Transverse colon (tissue), 4 donors: ENCODE measurements at regions not wholly inside any gene's neighbourhood (a gene's known extent, or its start where the extent isn't known, plus 50 kb on each side); places are given as distances from the start of the nearest gene placed in this dataset.

Experiments used
- DNase-seq: peaks from one replicate; pipeline ENCODE4 v3.0.0-alpha.2; 2019
- H3K27ac ChIP-seq, 4 donors: fragments of 200-600 bp; sonication (generic); 2 replicates each; pipeline ENCODE4 v1.5.1; 2016 to 2018; ENCODE audit warnings: inconsistent platforms in 4 of 4
- H3K27me3 ChIP-seq: fragments of 200-600 bp; sonication (generic); 2 replicates; pipeline ENCODE4 v1.5.1; 2017; ENCODE audit warnings: inconsistent platforms
- H3K36me3 ChIP-seq, 4 donors: fragments of 200-600 bp; sonication (generic); 2 replicates each; pipeline ENCODE4 v1.5.1; 2017 to 2019; ENCODE audit warnings: inconsistent platforms in 4 of 4
- H3K4me1 ChIP-seq, 4 donors: fragments of 200-600 bp; sonication (generic); 2 replicates each; pipeline ENCODE4 v1.5.1; 2017 to 2020; ENCODE audit warnings: inconsistent platforms in 4 of 4
- H3K4me3 ChIP-seq, 4 donors: fragments of 200-600 bp; sonication (generic); 1 replicate in 1 of 4; 2 replicates in 3 of 4; pipeline versions ENCODE4 v1.5.1 to v1.6.1; 2017 to 2019; ENCODE audit warnings: inconsistent platforms in 4 of 4
- H3K9me3 ChIP-seq, 2 donors: fragments of 200-600 bp; sonication (generic); 2 replicates each; pipeline ENCODE4 v1.5.1; 2017 to 2019; ENCODE audit warnings: inconsistent platforms in 2 of 2
- CTCF ChIP-seq, 5 experiments: fragments of 200-600 bp in 3 of 5; fragments of 450-650 bp in 2 of 5; sonication (generic) in 3 of 5; IDR thresholded peaks; 1 replicate in 2 of 5; 2 replicates in 3 of 5; pipeline ENCODE4 v1.5.1; 2016 to 2017; ENCODE audit warnings: antibody characterized with exemption in 5 of 5, inconsistent platforms in 3 of 5, mild to moderate bottlenecking in 2 of 5, moderate library complexity in 1 of 5
- EP300 ChIP-seq: sonication (generic); formaldehyde crosslinking; IDR thresholded peaks from one replicate; pipeline ENCODE4 v1.6.1; 2017; ENCODE audit warnings: antibody characterized with exemption, low read depth
- POLR2A ChIP-seq: fragments of 450-650 bp; IDR thresholded peaks from one replicate; pipeline ENCODE4 v1.6.1; 2016; ENCODE audit warnings: antibody characterized with exemption, mild to moderate bottlenecking, moderate library complexity
- POLR2AphosphoS5 ChIP-seq, 3 donors: sonication (generic); formaldehyde crosslinking; IDR thresholded peaks; one replicate each; pipeline ENCODE4 v1.6.1; 2016; ENCODE audit warnings: antibody characterized with exemption in 3 of 3
- WGBS, 2 donors: methylation state at CpG; one replicate each; pipeline ENCODE4 v1.1.5; 2018; ENCODE audit warnings: low coverage in 1 of 2; 5-methylcytosine and 5-hydroxymethylcytosine counted together
- in situ Hi-C, 4 donors: fragments of 200-750 bp; cut with MboI; loops; one replicate each; pipeline versions ENCODE4 v1.15.0 to v1.15.1; 2017; ENCODE audit warnings: low sequenced_read_pairs in 3 of 4, low pct_ligation_motif_present in 1 of 4, low pct_unique_long_range_greater_than_20kb in 1 of 4
- intact Hi-C: fragments of 100-400 bp; cut with DNase I; formaldehyde crosslinking; loops from one replicate; pipeline ENCODE4 v1.15.1; 2023; ENCODE audit warnings: low total_unique reads

- no peak overlapping the region for H3K4me3 ChIP-seq
- no peaks in the 10 kb centered on the region for H3K4me1 ChIP-seq
- in situ Hi-C loops: no loop called here
- H3K27me3 ChIP-seq: no peaks in the 10 kb centered on the region
- H3K27ac ChIP-seq: no peak overlapping the region
- DNase-seq: no peak
- 80% methylated on average over 2 to 4 of the region's 4 CpGs for WGBS, 2 donors
- no peaks in the 10 kb centered on the region for H3K36me3 ChIP-seq
- intact Hi-C loops: no loop called here
- H3K9me3 ChIP-seq: no peaks in the 10 kb centered on the region
- no peak for TF ChIP-seq POLR2AphosphoS5 (IDR thresholded peaks at IDR 0.05)
- TF ChIP-seq CTCF (IDR thresholded peaks at IDR 0.05): no peak
- no peak for TF ChIP-seq EP300
- no peak for TF ChIP-seq POLR2A
Measured at GRCh38 chr11:120057028-120057330, 80.9 kb downstream of the TRIM29 start.

GRCh38 chr11:120056301-120057027, 81.4 kb downstream of the TRIM29 start:
- H3K4me1 ChIP-seq: no peaks in the 10 kb centered on the region
- in situ Hi-C loops (no loop called here), intact Hi-C loops (no loop called here)
- H3K4me3 ChIP-seq: no peak overlapping the region
- no peaks in the 10 kb centered on the region for H3K9me3 ChIP-seq
- H3K36me3 ChIP-seq: no peaks in the 10 kb centered on the region
- TF ChIP-seq CTCF (IDR thresholded peaks at IDR 0.05) (no peak), POLR2A (no peak), POLR2AphosphoS5 (IDR thresholded peaks at IDR 0.05) (no peak), EP300 (no peak)
- no peak for DNase-seq
- WGBS, 2 donors: 77% methylated on average over 10 of the region's 10 CpGs; no CpG with 5 or more reads in 1 of the 2 donors
- H3K27ac ChIP-seq: no peak overlapping the region
- H3K27me3 ChIP-seq: no peaks in the 10 kb centered on the region

GRCh38 chr11:120055646-120056045, 82.3 kb downstream of the TRIM29 start:
- Histone ChIP-seq H3K4me1 (no peaks in the 10 kb centered on the region), H3K27ac (no peak overlapping the region), H3K36me3 (no peaks in the 10 kb centered on the region), H3K9me3 (no peaks in the 10 kb centered on the region), H3K27me3 (no peaks in the 10 kb centered on the region), H3K4me3 (no peak overlapping the region)
- intact Hi-C loops (no loop called here), in situ Hi-C loops (no loop called here)
- TF ChIP-seq CTCF (IDR thresholded peaks at IDR 0.05) (no peak), POLR2A (no peak), POLR2AphosphoS5 (IDR thresholded peaks at IDR 0.05) (no peak), EP300 (no peak)
- no peak for DNase-seq

GRCh38 chr11:120054753-120055045, 83.2 kb downstream of the TRIM29 start:
- 88% methylated on average over 4 of the region's 4 CpGs; no CpG with 5 or more reads in 1 of the 2 donors for WGBS, 2 donors

More at GRCh38 chr11:120054753-120055045, 83.2 kb downstream of the TRIM29 start:
- H3K27me3 ChIP-seq: no peaks in the 10 kb centered on the region
- no peak overlapping the region for H3K4me3 ChIP-seq
- H3K9me3 ChIP-seq: no peaks in the 10 kb centered on the region
- intact Hi-C loops (no loop called here), in situ Hi-C loops (no loop called here)
- TF ChIP-seq EP300: no peak
- no peak for TF ChIP-seq POLR2A
- TF ChIP-seq CTCF (IDR thresholded peaks at IDR 0.05): no peak
- TF ChIP-seq POLR2AphosphoS5 (IDR thresholded peaks at IDR 0.05): no peak
- no peaks in the 10 kb centered on the region for H3K4me1 ChIP-seq
- no peaks in the 10 kb centered on the region for H3K36me3 ChIP-seq
- DNase-seq: no peak
- no peak overlapping the region for H3K27ac ChIP-seq
